GM19372 (cell line): ENCODE measurements at regions not wholly inside any gene's neighbourhood (a gene's known extent, or its start where the extent isn't known, plus 50 kb on each side); places are given as distances from the start of the nearest gene placed in this dataset.

Experiments used
- ATAC-seq: cut with Tn5 transposase; IDR thresholded peaks from one replicate; pipeline ENCODE4 v1.9.1; 2021; ENCODE audit warnings: mild to moderate bottlenecking, low read depth, moderate library complexity; ENCODE audit not compliant: unreplicated experiment

GRCh38 chr5:18023275-18023674 is 389.0 kb downstream of the TAF11L14 start:
- no peak for ATAC-seq

GRCh38 chr5:18023986-18024385 is 389.7 kb downstream of the TAF11L14 start:
- no peak for ATAC-seq

- ATAC-seq, result no peak
Observed at GRCh38 chr5:18024542-18024941, 390.3 kb downstream of the TAF11L14 start.

- no peak for ATAC-seq
Observed at GRCh38 chr5:18027241-18027867, 393.1 kb downstream of the TAF11L14 start.

- no peak for ATAC-seq
Observed at GRCh38 chr5:18028036-18028435, 393.8 kb downstream of the TAF11L14 start.

GRCh38 chr5:18032744-18033143 is 398.5 kb downstream of the TAF11L14 start:
- ATAC-seq, result no peak

- ATAC-seq, result no peak
Observed at GRCh38 chr5:18036531-18036930, 402.3 kb downstream of the TAF11L14 start.

GRCh38 chr5:18037718-18038117 is 403.5 kb downstream of the TAF11L14 start:
- ATAC-seq, result no peak

- ATAC-seq, result no peak
Observed at GRCh38 chr5:18043344-18043743, 409.1 kb downstream of the TAF11L14 start.

- ATAC-seq, result no peak
Observed at GRCh38 chr5:18048449-18048848, 414.2 kb downstream of the TAF11L14 start.

GRCh38 chr5:18050345-18050744 is 416.1 kb downstream of the TAF11L14 start:
- no peak for ATAC-seq

GRCh38 chr5:18050776-18051175 is 416.5 kb downstream of the TAF11L14 start:
- no peak for ATAC-seq

- ATAC-seq, result no peak
Observed at GRCh38 chr5:18051953-18052352, 417.7 kb downstream of the TAF11L14 start.

GRCh38 chr5:18052569-18052968 is 418.3 kb downstream of the TAF11L14 start:
- no peak for ATAC-seq

GRCh38 chr5:18057725-18058124 is 423.5 kb downstream of the TAF11L14 start:
- ATAC-seq, result no peak

- ATAC-seq, result no peak
Observed at GRCh38 chr5:18067615-18068014, 433.4 kb downstream of the TAF11L14 start.

GRCh38 chr5:18068826-18069225 is 434.6 kb downstream of the TAF11L14 start:
- ATAC-seq, result no peak

- ATAC-seq, result no peak
Observed at GRCh38 chr5:18069790-18070189, 435.5 kb downstream of the TAF11L14 start.

- ATAC-seq, result no peak
Observed at GRCh38 chr5:18072600-18072999, 438.3 kb downstream of the TAF11L14 start.

- no peak for ATAC-seq
Observed at GRCh38 chr5:18074961-18075360, 440.7 kb downstream of the TAF11L14 start.

- ATAC-seq, result no peak
Observed at GRCh38 chr5:18078157-18078556, 443.9 kb downstream of the TAF11L14 start.

- no peak for ATAC-seq
Observed at GRCh38 chr5:18079831-18080230, 445.6 kb downstream of the TAF11L14 start.

- no peak for ATAC-seq
Observed at GRCh38 chr5:18088020-18088579, 453.8 kb downstream of the TAF11L14 start.
